ENCODE measurements at regions not wholly inside any gene's neighbourhood (a gene's known extent, or its start where the extent isn't known, plus 50 kb on each side); places are given as distances from the start of the nearest gene placed in this dataset.
"Not testable (repeated sequence)": the region's sequence is repeated elsewhere in the genome, so short reads cannot be mapped to it uniquely, and the experiment has no call there.

DNA sequence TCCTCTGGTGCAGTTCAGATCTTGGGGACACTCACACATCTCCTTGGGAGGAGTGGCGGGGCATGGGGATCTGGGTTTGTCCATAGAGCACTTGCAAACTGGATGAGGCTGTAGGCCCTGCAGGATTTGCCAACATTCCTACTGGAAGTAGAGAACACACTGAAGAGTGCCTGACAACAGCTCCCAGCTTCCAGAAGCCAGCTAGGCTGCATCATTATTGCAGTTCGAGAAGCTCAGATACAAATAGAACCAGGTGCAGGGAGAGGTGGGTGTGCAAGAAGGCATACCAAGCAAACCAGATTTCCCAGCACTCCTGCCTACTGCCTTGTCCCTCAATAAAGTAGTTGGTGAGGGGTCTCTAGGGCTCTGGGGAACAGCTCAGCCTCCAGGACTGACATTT lies 52.5 kb downstream of the RHOB start:
- DNase-seq = no peak

DNA sequence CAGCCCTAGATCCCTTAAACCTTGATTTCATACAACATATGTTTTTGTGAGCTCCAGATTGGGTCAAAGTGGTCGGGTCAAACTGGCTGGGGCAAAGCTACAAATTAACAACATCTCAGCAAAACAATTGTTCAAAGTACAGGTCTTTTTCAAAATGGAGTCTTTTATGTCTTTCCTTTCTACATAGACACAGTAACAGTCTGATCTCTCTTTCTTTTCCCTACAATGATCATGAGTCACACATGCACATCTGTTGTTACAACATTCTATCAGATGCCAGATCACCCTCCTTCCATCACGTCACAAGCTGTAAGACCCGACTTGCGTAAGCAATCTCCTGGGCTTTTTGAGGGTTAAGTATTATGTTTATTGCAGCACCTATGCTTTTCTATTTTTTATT lies 55.1 kb downstream of the RHOB start:
- DNase-seq = no peak

DNA sequence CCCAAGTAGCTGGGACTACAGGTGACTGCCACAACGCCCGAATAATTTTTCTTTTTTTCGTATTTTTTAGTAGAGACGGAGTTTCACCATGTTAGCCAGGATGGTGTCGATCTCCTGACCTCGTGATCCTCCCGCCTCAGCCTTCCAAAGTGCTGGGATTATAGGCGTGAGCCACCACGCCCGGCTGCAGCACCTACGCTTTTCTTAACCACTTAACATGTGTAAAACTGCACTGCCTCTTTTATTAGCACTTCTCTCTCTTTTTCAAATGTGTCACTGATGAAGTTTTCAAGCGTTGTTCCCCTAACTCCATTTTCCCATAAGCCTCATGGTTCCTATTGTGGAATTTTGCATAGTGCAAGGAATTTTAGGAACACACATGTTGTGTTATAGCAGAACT lies 55.6 kb downstream of the RHOB start:
- not testable (repeated sequence) for DNase-seq

DNA sequence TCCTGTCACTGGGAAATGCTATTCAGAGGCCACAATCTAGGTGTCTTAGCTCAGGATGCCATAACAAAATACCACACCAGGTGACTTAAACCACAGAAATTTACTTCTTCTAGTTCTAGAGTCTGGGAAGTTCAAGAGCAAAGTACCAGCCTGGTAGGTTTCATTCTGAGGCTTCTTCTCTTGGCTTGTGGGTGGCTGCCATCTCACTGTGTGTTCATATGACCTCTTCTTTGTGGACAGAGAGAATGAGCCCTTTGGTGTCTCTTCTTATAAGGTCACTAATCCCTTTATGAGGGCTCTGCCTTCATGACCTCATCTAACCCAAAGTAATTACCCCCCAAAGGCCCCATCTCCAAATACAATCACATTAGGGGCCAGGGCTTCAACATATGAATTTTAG lies 57.3 kb downstream of the RHOB start:
- DNase-seq = no peak

DNA sequence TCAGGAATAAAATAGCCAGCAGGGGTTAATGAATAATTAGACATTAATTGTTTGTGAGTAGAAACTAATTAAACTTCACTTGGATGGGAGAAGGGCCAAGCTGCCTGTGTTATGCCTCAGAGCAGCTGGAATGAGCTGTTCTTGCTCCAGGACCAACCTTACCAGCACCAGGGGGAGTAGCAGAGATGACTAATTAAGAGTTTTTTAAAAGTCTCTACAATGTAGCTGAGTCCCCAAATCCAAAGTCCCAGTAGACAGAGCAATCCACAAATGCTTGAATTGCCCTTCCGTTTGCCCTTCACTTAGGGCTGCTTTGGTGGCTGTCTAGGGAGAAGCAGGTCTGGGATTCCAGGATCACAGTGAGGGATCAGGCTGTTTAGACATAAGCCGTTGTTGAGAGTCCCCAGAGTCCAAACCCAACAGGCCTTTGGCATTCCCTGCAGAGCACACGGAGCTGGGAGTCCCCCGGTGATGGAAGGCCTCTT lies 59.4 kb downstream of the RHOB start:
- no peak for DNase-seq

DNA sequence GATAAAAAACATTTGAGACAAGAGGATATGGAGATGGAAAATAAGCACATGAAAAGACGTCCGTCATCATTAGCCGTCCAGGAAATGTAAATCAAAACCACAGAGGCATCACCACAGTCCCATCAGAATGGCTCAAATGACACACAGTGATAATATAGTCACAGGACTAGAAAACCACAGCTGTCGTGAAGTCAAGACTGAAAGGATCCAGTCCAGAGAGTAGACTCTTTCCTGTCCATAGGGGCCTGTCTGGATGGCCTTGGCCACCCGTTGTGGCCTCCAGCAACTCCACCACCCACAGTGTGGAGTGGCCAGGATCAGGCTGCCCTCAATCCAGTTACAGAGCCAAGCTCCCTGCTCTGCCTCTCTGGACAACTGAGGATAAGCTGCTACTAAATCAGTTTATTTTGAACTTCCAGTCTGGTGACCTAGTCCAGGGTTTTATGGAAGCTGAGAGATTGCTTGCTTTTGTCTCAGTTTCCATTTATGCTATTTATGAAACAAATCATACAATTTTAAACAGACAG lies 60.4 kb downstream of the RHOB start:
- peak in 1 of 5 donors; percentile 70 for DNase-seq

DNA sequence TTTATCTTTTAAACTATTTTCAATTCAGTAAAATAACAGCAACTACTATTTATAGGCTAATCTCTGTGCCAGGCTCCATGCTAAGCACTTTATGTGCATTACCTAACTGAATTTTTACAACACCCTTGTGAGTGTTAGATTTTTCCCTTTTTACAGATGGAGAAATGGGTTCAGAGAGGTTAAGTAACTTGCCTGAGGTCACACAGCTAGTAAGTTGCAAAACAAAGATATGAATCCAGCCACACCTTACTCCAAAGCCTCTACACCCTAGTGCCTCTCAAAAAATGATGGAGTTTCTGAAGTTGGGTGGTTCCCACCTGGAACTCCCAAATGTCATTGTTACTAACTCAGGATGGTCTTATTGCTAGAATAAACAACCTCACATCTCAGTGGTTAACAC lies 60.8 kb downstream of the RHOB start:
- no peak for DNase-seq

DNA sequence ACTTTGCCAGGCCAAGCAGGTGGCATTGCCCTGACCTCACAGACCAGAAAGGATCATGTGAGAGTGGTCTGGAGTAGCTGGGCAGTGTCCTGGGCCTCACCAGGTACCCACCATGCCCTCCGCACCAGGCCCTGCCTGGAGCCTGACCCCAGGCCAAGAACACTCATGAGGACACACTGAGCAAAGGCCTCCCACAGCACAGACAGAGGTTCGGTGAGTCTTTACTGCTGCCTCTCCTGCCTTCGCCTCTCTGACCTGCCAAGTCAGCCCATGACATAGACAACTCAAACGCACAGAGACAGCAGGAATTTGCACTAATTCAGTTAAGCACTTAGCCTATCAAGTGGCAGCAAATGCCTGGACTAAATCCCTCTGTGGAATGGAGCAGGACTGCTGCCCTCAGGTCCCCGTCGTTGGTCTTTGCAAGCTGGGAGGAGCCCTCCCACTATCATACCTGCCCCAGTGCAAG lies 62.5 kb downstream of the RHOB start:
- no peak for DNase-seq

DNA sequence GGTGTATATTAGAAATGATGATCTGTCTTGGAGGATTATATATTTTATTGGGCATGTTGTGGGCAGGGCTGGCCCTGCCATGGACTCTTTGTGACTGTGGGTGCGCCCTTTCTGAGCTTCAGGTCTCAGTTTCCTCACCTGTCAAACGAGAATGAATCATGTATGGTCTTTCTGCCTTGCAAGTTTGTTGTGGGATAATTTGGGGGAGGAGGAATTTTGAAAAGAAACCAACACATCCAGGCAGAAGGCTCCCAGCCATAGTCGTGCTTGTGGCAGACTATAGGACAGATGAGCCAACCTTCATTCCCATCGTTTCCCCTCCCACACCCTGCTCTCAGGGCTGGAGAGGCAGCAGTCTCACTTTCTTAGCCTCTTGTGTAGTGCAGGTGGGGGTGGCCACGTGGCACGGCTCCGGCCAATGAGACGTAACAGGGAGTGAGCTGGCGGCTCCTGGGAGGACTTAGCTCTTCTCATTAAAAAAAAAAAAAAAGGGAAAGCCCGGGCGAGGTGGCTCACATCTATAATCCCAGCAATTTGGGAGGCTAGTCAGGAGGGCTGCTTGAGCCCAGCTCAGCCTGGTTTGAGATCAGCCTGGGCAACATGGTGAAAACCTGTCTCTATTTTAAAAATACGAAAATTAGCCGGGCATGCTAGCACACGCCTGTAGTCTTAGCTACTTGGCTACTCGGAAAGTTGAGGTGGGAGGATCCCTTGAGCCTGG lies 63.1 kb downstream of the RHOB start:
- DNase-seq = no peak

DNA sequence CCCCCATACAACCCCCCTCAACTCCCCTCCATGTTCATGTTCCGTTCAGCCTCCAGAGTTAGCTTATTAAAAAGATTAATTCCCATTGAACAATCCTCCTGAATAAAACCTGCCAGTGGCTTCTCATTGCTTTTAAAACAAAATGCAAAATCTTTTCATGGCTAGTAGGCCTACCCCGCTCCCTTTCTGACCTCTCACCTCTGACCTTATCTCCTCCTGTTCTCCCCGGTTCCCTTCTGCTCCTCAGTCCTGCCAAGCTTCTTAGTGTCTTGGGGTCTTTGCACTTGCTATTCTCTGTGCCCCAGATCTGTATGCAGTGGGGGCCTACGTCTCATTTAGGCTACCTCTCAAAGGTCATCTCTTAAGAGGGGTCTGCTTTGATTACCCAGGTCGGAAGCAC lies 64.3 kb downstream of the RHOB start:
- no peak for DNase-seq

DNA sequence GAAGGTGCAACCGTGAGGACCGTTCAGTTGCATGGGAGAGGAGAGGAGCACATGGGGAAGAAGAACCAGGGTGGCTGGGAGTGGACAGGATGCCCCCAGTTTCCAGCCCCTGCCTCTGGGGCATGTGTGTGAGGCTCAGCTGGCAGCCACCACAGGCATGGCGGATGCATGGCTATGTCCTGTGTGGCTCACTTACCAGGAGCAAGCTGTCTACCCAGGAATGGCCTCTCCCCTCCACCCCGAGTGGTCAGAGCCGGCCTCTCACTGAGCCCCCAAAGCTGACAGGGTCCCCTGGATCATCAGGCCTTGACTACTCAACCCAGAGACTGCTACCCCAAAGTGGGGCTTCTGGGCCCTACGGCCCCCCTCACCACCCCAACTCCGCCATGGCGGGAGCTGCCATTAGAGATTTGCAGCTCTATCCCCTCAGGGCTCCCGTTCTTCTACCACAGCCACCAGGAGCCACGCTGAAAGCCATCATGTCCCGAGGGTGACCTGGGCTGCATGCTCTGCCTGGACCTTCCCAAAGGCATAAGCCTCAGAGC lies 65.3 kb downstream of the RHOB start:
- no peak for DNase-seq

DNA sequence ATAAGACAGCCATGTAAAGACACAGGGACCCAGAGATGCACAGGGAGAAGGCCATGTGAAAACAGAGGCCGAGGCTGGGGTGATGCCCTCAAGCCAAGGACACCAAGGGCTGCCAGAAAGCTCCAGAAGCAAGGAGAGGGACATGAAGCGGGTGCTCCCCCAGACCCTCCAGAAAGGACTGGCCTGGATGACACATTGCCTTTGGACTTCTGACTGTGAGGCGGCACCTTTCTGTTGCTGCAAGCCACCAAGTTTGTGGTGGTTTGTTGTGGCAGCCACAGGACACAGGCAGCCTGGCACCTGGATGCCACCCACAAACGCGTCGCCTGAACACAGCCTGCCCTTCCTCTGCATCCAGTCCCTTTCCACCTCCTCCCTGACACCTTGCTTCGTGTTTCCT lies 67.1 kb downstream of the RHOB start:
- DNase-seq = no peak

DNA sequence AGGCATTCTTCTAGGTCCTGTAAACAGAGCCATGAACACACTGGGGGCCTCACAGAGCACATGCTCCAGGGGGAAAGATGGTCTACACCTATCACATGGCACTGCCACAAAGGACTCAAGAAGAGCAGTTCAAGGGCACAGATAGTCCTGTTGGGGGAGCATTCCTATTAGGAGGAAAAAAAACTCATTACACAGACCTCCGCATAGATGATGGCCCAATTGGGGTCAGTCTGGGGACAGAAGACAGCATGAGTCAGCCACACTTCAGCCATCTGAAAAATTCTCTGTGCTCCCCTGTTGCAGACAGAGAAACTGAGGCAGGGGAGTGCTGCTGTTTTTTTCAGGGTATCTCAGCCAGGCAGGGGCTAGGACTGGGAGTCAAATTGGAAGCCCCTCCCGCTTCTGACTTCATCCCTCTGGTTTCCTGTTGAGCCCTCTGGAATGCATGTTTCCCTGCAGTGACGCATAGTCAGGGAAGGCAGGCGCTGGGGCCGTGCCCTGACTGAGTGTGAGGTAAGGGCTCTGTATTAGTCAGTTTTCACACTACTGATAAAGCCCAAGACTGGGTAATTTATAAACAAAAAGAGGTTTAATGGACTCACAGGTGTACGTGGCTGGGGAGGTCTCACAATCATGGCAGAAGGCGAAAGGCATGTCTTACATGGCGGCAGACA lies 67.9 kb downstream of the RHOB start:
- no peak for DNase-seq

DNA sequence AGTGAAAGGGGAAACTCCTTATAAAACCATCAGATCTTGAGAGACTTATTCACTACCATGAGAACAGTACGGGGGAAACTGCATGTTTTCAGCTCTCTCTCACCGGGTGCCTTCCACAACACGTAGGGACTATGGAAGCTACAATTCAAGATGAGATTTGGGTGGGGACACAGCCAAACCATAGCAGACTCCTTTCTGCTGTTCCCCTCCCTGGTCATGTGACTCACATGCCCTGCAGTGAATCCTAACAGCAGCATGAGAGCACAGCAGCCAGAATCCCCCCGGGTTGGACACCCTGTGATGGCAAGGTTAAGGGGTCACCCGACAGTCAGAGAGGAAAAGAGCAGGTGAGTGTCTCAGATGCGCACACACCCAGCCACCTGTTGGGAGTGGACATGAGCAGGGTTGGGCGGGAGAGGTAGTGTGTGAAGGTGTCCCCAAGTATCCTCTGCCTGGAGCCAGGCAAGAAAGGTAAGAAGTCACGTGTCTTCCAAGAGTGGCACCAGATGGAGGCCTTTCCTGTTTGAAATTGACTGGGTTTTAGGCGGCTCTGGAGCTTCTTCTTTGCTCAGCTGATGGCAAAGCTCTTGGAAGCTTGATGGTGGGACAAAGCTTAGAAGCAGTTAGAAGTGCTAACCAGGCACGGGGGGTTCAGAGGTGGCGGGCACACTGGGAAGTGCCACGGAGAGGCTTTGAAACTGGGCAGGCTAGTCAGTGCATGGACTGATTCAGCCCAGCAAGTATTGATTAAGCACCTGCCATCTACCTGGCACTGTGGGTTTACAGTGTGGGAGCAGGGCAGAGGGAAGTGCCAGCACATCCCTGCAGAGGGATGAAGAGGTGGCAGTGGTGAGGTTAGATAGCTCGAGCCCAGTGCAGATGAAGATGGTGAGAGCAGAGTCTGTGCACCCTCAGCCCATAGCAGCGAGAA lies 68.7 kb downstream of the RHOB start:
- DNase-seq = no peak

DNA sequence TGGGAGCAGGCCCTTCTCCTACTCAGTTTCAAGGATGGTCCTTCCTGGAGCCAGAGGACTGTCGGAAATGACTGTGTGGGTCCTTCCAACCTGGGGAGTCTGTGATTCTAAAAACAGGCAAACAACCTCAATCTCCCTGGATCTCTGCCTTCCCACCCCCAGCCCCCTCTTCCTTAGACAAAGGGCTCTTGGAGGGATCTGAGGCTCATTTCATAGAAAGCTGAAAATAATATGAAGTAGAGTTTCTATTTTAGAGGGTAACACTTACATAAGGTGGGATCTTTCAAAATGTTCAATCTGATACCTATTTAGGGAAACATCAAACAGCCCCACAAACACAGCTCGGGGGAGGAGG lies 69.4 kb downstream of the RHOB start:
- no peak for DNase-seq

DNA sequence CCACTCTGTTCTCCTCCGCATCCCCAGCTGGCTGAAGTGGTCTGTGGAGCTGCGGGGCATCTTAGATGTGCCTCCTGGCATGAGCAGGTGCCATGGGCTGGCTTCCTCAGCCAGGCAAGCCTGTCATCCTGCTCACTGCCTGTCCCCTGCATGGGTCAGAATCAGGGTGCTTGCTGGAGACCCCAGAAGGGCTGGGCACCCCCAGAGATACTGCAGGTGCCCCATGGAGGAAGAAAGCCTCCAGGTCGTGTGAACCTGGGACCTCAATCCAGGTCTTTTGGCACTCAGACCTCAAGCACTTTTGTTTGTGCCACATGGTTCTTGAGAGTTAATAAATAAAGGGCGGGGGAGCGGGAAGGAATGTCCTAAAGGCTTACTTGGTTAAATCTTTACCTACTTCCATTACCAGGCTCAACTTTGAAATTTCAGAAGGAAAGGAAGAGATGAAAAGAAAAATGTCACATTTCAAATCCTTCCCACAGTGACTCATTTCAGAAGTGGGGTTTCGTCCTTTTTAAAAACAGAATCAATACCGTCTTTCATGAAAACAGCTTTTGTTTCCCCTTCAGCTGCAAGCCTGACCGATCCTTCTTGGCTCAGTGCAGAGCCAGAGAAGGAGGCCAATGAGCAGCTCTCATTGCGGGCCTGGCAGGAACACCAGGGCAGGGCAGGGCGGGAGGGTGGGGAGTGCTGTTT lies 69.9 kb downstream of the RHOB start:
- DNase-seq = peak in 1 of 5 donors; percentile 49

DNA sequence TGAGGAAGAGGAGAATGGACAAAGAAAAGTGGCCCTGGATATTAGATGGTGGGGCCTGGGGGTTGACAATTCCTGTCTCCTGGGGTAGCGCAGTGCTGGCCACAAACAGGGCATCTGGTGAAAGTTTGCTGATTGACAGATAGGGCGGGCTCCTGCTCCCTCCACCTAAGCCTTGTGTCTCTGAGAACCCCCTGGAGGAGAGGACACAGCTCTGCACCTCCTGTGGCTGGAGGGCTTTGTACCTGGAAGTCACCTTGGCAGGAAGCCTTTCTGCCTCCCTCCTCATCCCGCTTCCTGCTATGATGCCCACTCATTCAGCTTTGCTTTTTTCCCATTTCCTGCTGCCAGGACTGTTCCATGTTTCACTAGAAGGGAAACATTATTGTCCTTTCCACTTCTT lies 72.4 kb downstream of the RHOB start:
- DNase-seq = no peak

DNA sequence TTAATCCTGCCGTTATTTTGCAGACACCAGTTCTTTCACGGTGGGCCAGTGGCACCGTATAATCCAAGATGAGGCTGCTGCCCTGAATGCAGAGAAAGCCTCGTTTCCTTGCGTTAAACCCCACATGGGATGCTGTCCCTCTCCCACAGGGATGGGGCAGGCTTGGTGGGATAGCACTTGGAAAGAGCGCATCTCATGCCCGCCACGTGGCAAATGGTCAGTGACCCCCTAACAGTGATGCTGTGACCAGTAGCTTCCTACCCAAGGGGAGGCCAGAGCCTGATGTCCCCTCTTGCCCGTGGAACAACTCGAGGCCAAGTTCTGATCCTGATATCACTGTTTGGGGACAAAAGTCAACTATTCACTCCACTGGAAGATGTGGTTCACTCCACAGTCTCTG lies 73.3 kb downstream of the RHOB start:
- DNase-seq = no peak

DNA sequence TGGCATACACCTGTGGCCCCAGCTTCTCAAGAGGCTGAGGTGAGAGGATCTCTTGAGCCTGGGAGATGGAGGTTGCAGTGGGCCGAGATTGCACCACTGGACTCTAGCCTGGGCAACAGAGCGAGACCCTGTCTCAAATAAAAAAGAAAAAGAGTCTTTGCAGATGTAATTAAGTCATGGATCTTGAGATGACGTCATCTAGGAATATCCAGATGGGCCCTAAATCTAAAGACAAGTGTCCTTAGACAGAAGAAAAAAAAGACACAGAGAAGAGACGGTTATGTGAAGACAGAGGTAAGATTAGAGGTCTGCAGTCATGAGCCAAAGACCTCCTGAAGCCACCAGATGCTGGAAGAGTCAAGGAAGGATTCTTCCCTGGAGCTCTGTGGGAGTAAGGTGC lies 74.3 kb downstream of the RHOB start:
- DNase-seq = no peak

DNA sequence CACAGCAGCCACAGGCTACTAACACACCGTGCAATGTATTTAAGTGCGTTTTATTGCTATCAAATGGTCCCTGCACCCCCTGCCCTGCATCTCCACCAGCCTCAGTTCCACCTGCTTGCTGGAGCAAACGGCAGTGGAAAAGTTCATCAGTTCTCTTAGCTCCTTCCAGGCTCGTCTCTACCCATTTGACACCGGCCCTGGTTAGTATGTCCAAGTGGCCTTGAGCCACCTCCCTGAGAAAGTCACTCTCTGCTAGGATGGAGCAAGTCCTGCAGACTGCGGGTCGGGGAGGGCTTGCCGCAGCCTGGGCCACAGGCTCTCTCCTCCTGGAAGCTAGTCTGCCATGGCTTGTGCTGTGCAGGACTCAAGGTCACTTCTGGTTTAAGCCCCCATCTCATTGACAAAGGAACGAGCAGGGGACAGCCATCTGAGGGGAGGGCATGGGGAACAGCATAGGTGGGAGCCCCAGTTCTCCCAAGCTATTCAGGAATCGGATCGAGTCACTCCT lies 74.9 kb downstream of the RHOB start:
- DNase-seq = no peak

DNA sequence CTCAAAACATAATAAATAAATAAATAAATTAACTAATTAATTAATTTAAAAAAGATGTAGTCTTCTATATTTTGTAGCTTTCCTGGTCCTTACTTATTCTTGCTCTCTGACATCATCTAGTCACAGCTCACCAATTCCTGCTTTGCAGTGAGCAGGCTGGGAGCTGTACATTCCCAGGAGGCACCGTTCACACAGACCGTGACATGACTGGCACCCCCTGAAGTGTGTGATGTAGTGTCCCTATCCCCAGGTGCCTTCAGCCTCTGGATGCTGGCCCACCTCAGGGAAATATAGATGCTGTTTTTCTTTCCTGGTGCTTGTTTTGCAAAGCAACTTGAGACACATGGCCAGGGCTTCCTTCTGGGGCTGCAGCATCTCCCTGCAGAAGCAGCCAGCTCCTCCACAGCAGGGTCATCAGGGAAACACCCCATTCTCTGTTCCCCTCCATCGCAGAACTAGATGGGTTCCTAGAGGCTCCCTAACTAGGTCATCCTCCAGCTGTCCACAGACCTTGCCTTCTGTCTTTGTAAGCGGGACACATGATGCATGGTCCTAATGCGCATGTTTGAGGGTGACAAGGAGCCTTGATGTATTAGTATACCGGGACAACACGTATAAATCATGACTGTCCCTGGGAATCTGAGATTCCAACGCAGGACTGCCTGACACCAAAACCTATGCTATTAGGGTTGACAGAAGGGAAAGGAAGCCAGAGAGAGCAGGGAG lies 76.4 kb downstream of the RHOB start:
- no peak for DNase-seq
